Erythroblast (primary cell): ENCODE measurements at regions not wholly inside any gene's neighbourhood (a gene's known extent, or its start where the extent isn't known, plus 50 kb on each side); places are given as distances from the start of the nearest gene placed in this dataset.

Experiments used
- GATA1 ChIP-seq: IDR thresholded peaks from 2 replicates; pipeline ENCODE4 v1.6.1; 2011; ENCODE audit warnings: low read depth, mild to moderate bottlenecking, control low read depth, low read length, moderate library complexity
- POLR2A ChIP-seq: IDR thresholded peaks from 2 replicates; pipeline ENCODE4 v1.6.1; 2011; ENCODE audit warnings: mild to moderate bottlenecking, low read length

- TF ChIP-seq POLR2A = no peak
- TF ChIP-seq GATA1 = no peak
Observed at GRCh38 chr6:151731313-151731712, 76.2 kb upstream of the ESR1 start.
